ENCODE measurements at regions not wholly inside any gene's neighbourhood (a gene's known extent, or its start where the extent isn't known, plus 50 kb on each side); places are given as distances from the start of the nearest gene placed in this dataset.

DNA sequence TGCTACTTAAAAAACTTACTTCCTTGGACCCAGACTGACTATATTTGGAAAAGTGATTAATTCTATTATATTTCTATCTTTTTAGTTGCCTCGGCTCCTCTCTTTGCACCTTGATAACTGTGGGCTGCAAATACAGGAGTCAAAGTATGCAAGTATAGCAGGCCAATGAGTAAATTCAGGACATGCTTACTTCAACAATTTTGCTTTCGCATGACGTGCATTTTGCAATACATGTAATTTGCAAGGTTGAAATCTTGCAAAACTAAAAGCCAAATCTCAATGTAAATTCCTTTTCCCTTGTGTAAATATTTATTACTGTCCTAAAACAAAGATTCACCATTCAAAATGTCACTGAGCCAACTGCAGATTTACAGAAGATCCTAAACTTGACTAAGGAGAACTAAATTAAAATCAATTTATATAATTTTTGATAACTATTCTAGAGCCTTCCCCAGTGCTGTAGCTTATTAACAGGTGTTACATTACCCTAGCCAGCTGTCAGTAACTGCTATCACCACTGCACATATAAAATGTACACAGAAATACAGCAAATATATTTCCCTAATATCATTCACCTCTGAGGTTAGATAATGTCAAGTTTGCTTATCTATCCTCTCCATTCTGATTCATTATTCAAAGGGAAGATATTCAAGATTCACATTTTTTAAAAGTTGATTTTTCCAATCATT lies 1069.5 kb downstream of the TRHDE start:
- H3K4me3 ChIP-seq (ENCODE audit: low read depth, low read length), result no peak overlapping the region
- TF ChIP-seq, protein P1, sequence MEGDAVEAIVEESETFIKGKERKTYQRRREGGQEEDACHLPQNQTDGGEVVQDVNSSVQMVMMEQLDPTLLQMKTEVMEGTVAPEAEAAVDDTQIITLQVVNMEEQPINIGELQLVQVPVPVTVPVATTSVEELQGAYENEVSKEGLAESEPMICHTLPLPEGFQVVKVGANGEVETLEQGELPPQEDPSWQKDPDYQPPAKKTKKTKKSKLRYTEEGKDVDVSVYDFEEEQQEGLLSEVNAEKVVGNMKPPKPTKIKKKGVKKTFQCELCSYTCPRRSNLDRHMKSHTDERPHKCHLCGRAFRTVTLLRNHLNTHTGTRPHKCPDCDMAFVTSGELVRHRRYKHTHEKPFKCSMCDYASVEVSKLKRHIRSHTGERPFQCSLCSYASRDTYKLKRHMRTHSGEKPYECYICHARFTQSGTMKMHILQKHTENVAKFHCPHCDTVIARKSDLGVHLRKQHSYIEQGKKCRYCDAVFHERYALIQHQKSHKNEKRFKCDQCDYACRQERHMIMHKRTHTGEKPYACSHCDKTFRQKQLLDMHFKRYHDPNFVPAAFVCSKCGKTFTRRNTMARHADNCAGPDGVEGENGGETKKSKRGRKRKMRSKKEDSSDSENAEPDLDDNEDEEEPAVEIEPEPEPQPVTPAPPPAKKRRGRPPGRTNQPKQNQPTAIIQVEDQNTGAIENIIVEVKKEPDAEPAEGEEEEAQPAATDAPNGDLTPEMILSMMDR (IDR thresholded peaks at IDR 0.05; ENCODE audit: control insufficient read depth, extremely low read depth, insufficient read depth), result no peak
- peak; percentile 10 for DNase-seq (ENCODE audit: low read depth)

DNA sequence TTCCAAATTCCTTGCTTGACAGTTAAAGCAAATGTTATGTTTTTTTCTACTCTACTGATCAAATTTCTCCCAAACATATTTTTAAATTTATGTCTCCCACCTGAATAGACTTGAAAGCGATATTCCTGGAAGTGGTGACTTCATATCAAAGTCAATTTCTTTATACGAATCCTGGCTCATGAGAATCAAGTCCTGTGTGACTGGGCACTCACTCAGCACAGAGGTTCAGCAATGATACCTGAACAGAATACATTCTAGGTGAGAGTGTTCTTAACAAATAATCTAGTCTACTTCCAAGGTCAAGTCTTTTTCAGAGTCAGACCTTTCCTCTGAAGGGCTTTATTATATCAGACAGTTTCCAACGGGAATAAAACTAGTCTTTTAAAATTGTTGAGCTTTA lies 1070.6 kb downstream of the TRHDE start:
- TF ChIP-seq, protein P1 (IDR thresholded peaks at IDR 0.05; ENCODE audit: control insufficient read depth, extremely low read depth, insufficient read depth), result no peak
- DNase-seq (ENCODE audit: low read depth), result no peak
- no peak overlapping the region for H3K4me3 ChIP-seq (ENCODE audit: low read depth, low read length)

DNA sequence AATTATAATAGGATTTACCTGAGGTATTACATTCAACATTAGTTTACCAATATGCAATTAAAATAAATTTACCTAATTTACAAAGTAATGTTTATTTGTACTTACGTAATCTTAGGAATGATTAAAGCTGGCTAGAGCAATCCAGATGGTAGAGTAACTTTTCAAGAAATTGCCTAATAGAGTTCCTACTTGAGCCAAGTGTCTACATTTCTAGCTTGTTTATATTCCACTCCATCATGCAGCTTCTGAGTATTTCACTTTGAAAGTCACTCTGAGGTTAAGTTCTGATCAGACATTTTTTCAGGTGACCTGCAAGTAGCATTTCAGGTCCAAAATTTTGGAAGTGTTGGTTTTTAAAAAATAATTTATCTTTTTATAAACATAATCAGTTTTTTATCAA lies 1080.7 kb downstream of the TRHDE start:
- TF ChIP-seq, protein P1 (IDR thresholded peaks at IDR 0.05; ENCODE audit: control insufficient read depth, extremely low read depth, insufficient read depth), result no peak
- no peak overlapping the region for H3K4me3 ChIP-seq (ENCODE audit: low read depth, low read length)
- no peak for DNase-seq (ENCODE audit: low read depth)

DNA sequence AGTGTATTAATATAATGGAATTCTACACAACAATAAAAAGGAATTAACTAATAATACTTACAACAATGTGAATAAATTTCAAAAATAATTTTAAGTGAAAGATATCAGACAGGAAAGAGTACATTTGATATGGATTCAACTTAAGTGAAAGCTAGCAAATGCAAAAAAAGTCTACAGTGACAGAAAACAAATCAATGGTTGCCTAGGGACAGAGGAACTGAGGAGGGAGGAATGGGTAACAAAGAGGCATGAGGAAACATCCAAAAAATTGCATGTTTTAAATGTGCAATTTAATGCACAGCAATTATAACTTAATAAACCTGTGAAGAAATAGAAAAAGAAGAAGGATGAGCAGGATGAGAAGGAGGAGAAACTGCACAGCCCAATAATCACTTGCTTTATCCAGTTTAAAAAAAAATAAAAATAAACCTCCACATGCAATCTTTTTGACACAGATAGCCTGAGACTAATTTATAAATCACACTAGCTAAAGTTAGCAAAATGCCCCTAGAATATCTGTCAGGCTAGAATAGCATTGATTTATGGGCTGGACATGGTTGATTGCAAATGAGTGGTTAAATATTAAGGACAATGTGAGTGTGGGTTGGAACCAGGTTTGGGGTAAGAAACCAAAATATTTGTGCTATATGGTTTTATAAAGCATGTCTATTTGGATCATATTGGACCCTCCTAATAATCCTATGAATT lies 1089.1 kb downstream of the TRHDE start:
- TF ChIP-seq, protein P1 (IDR thresholded peaks at IDR 0.05; ENCODE audit: control insufficient read depth, extremely low read depth, insufficient read depth), result no peak
- H3K4me3 ChIP-seq (ENCODE audit: low read depth, low read length), result no peak overlapping the region
- no peak for DNase-seq (ENCODE audit: low read depth)

DNA sequence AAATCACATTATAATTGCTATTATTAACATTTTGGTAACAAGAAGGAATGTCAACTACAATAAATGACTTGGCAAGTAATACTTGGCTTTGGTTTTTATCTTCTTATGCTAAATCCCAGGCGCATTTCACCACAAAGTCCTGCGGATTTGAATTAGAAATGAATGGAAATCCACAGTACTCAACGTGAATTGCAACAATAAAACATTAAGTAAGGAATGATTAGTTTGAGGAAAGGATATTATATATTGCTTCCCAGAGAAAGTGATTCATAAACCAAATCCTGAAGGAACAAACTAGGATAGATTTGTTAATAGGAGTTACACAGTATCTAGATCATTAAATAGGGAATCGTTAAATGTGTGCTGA lies 1089.7 kb downstream of the TRHDE start:
- DNase-seq (ENCODE audit: low read depth), result no peak
- TF ChIP-seq, protein P1 (IDR thresholded peaks at IDR 0.05; ENCODE audit: control insufficient read depth, extremely low read depth, insufficient read depth), result no peak
- no peak overlapping the region for H3K4me3 ChIP-seq (ENCODE audit: low read depth, low read length)

DNA sequence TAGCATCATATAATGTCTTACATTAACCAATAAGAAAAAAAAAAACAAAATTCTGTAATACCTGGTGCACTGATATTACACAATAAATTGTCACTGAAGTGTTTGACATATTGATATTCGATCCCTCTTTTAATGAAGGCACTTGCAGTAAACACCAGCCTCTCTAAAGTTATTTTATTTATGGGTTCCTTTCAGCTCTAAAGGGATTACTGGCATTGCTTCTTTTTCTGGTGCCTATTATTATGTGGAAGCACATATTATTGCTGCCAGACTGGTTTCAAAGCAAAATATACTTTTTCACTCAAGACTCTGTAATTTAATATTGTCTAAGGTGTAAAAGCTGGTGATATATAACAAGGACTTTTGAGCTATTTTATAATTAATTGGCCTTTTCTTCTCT lies 1090.5 kb downstream of the TRHDE start:
- H3K4me3 ChIP-seq (ENCODE audit: low read depth, low read length), result no peak overlapping the region
- TF ChIP-seq, protein P1 (IDR thresholded peaks at IDR 0.05; ENCODE audit: control insufficient read depth, extremely low read depth, insufficient read depth), result no peak
- no peak for DNase-seq (ENCODE audit: low read depth)

Data from LNCaP clone FGC (cell line).